Caco-2 (cell line): ENCODE measurements at regions not wholly inside any gene's neighbourhood (a gene's known extent, or its start where the extent isn't known, plus 50 kb on each side); places are given as distances from the start of the nearest gene placed in this dataset.

Experiments used
- BruUV-seq: library from RNA; stranded (reverse); fragments of 400-500 nt; replicated peaks from 2 replicates; lab custom pipeline; 2021; lab: Mats Ljungman, UMichigan
- CTCF ChIA-PET: fragments of 300-600 bp; sonication (Branson Sonifier 250); formaldehyde crosslinking; loops from one replicate; lab custom pipeline; 2022; ENCODE audit warnings: antibody characterized with exemption; lab: Charles Lee
- POLR2A ChIA-PET: fragments of 300-600 bp; sonication (Branson Sonifier 250); formaldehyde crosslinking; loops from one replicate; lab custom pipeline; 2022; ENCODE audit warnings: antibody characterized with exemption; lab: Charles Lee
- DNase-seq, 2 experiments: peaks; one replicate each; pipeline versions ENCODE4 v3.0.0 to v3.0.0-alpha.2; 2020 to 2022
- H3K27me3 ChIP-seq: replicated peaks from 2 replicates; pipeline ENCODE4 v1.6.0; 2011; ENCODE audit warnings: low read length; ENCODE audit not compliant: control insufficient read depth, insufficient read depth
- H3K36me3 ChIP-seq: 2 replicates; pipeline ENCODE4 v1.5.1; 2011; ENCODE audit warnings: low read length; ENCODE audit not compliant: control insufficient read depth, insufficient read depth
- H3K4me1 ChIP-seq: fragments of 250-450 bp; sonication (Bioruptor Pico); 2 replicates; pipeline ENCODE4 v1.5.1; 2020; ENCODE audit warnings: mild to moderate bottlenecking
- H3K4me3 ChIP-seq: 2 replicates; pipeline ENCODE4 v1.5.1; 2011; ENCODE audit warnings: low read depth, mild to moderate bottlenecking, control low read depth, low read length
- H3K9me3 ChIP-seq: fragments of 250-450 bp; sonication (Bioruptor Pico); 2 replicates; pipeline ENCODE4 v1.5.1; 2020; ENCODE audit warnings: mild to moderate bottlenecking, moderate library complexity
- H3K27ac Mint-ChIP-seq: one replicate; pipeline ENCODE4 v1.8.0; 2022; ENCODE audit warnings: mixed read lengths; ENCODE audit not compliant: unreplicated experiment
- H3K27me3 Mint-ChIP-seq: one replicate; pipeline ENCODE4 v1.8.0; 2022; ENCODE audit warnings: mixed read lengths; ENCODE audit not compliant: insufficient read depth, unreplicated experiment
- H3K36me3 Mint-ChIP-seq: one replicate; pipeline ENCODE4 v1.8.0; 2022; ENCODE audit warnings: mild to moderate bottlenecking, mixed read lengths; ENCODE audit not compliant: insufficient read depth, unreplicated experiment
- H3K4me1 Mint-ChIP-seq: one replicate; pipeline ENCODE4 v1.8.0; 2022; ENCODE audit warnings: low read depth, mixed read lengths; ENCODE audit not compliant: unreplicated experiment
- H3K4me3 Mint-ChIP-seq: one replicate; pipeline ENCODE4 v1.8.0; 2022; ENCODE audit warnings: mild to moderate bottlenecking, moderate library complexity, mixed read lengths; ENCODE audit not compliant: unreplicated experiment
- H3K9me3 Mint-ChIP-seq: one replicate; pipeline ENCODE4 v1.8.0; 2022; ENCODE audit warnings: mixed read lengths; ENCODE audit not compliant: unreplicated experiment
- CTCF ChIP-seq, 2 experiments: fragments of 200-600 bp in 1 of 2; IDR thresholded peaks; 1 replicate in 1 of 2; 2 replicates in 1 of 2; pipeline versions ENCODE4 v1.5.1 to v1.8.0; 2011 to 2022; ENCODE audit warnings: antibody characterized with exemption in 1 of 2, control low read depth in 1 of 2, inconsistent platforms in 1 of 2, low read depth in 1 of 2, low read length in 1 of 2, mild to moderate bottlenecking in 1 of 2, moderate library complexity in 1 of 2; ENCODE audit not compliant: insufficient read depth in 1 of 2, severe bottlenecking in 1 of 2, unreplicated experiment in 1 of 2
- intact Hi-C: fragments of 100-400 bp; cut with micrococcal nuclease; formaldehyde crosslinking; loops from one replicate; pipeline ENCODE4 v1.10.0; 2022; ENCODE audit not compliant: unreplicated experiment

- no peak for TF ChIP-seq CTCF (IDR thresholded peaks at IDR 0.05; ENCODE audit: insufficient read depth in 1 of 2, low read depth in 1 of 2, low read length in 1 of 2, severe bottlenecking in 1 of 2, unreplicated experiment in 1 of 2)
- no peak overlapping the region for H3K4me3 Mint-ChIP-seq
- DNase-seq = peak; percentile 51 to 63
- no peak overlapping the region for H3K4me3 ChIP-seq
- intact Hi-C loops = loop anchor here (1.0 kb wide), 1 partner anchor 38 kb away; no protein-coding TSS in a partner anchor
- ChIA-PET CTCF (no interaction called here), POLR2A (no interaction called here)
- no peaks in the 10 kb centered on the region for H3K9me3 ChIP-seq
- no peaks in the 10 kb centered on the region for H3K27me3 ChIP-seq
- peaks cover 10% of the 10 kb centered on the region; the same call in 1 of the 2 replicates for H3K4me1 ChIP-seq
- H3K27me3 Mint-ChIP-seq = no peaks in the 10 kb centered on the region
- no peak overlapping the region for H3K27ac Mint-ChIP-seq
- no TSS peak for BruUV-seq
- no peaks in the 10 kb centered on the region for H3K36me3 ChIP-seq
- H3K36me3 Mint-ChIP-seq = no peaks in the 10 kb centered on the region
- no peaks in the 10 kb centered on the region for H3K9me3 Mint-ChIP-seq
- no peaks in the 10 kb centered on the region for H3K4me1 Mint-ChIP-seq
These were observed 55.6 kb downstream of the RHOXF2B start for GRCh38 chrX:120021927-120022326.

- Histone ChIP-seq H3K4me3 (no peak overlapping the region), H3K36me3 (no peaks in the 10 kb centered on the region), H3K27me3 (no peaks in the 10 kb centered on the region), H3K9me3 (no peaks in the 10 kb centered on the region), H3K4me1 (peaks cover 10% of the 10 kb centered on the region; the same call in 1 of the 2 replicates)
- H3K4me3 Mint-ChIP-seq = no peak overlapping the region
- POLR2A ChIA-PET = no interaction called here
- H3K4me1 Mint-ChIP-seq = no peaks in the 10 kb centered on the region
- H3K27me3 Mint-ChIP-seq = no peaks in the 10 kb centered on the region
- no peaks in the 10 kb centered on the region for H3K9me3 Mint-ChIP-seq
- no peak for TF ChIP-seq CTCF (IDR thresholded peaks at IDR 0.05; ENCODE audit: insufficient read depth in 1 of 2, low read depth in 1 of 2, low read length in 1 of 2, severe bottlenecking in 1 of 2, unreplicated experiment in 1 of 2)
- peaks cover 4% of the 10 kb centered on the region for H3K36me3 Mint-ChIP-seq
- no peak overlapping the region for H3K27ac Mint-ChIP-seq
- intact Hi-C loops = no loop called here
- no TSS peak for BruUV-seq
- CTCF ChIA-PET = no interaction called here
- no peak for DNase-seq
These were observed 57.2 kb downstream of the RHOXF2B start for GRCh38 chrX:120020305-120020704.

- Histone ChIP-seq H3K4me1 (no peaks in the 10 kb centered on the region), H3K9me3 (no peaks in the 10 kb centered on the region), H3K27me3 (no peaks in the 10 kb centered on the region), H3K36me3 (no peaks in the 10 kb centered on the region), H3K4me3 (peak overlapping the region; percentile 44)
- Mint-ChIP-seq H3K9me3 (no peaks in the 10 kb centered on the region), H3K4me3 (peak overlapping the region; percentile 87), H3K27ac (no peak overlapping the region), H3K36me3 (peaks cover 6% of the 10 kb centered on the region), H3K4me1 (no peaks in the 10 kb centered on the region), H3K27me3 (no peaks in the 10 kb centered on the region)
- TF ChIP-seq CTCF (IDR thresholded peaks at IDR 0.05; ENCODE audit: insufficient read depth in 1 of 2, low read depth in 1 of 2, low read length in 1 of 2, severe bottlenecking in 1 of 2, unreplicated experiment in 1 of 2) = no peak
- intact Hi-C loops = no loop called here
- ChIA-PET POLR2A (interaction anchor here (0.8 kb wide), 1 partner anchor 234 kb away, joined by 3 read pairs; no protein-coding TSS in a partner anchor), CTCF (interaction anchor here (0.6 kb wide), 1 partner anchor 279 kb away, joined by 3 read pairs; no protein-coding TSS in a partner anchor)
- DNase-seq = no peak
- no TSS peak for BruUV-seq
These were observed 61.4 kb downstream of the RHOXF2B start for GRCh38 chrX:120016068-120016441.
